Amniotic epithelial cell (primary cell): ENCODE measurements at regions not wholly inside any gene's neighbourhood (a gene's known extent, or its start where the extent isn't known, plus 50 kb on each side); places are given as distances from the start of the nearest gene placed in this dataset.
"Not testable (repeated sequence)": the region's sequence is repeated elsewhere in the genome, so short reads cannot be mapped to it uniquely, and the experiment has no call there.

Source experiments
- DNase-seq: peaks from one replicate; pipeline ENCODE4 v3.0.0-alpha.2; 2010; ENCODE audit warnings: low read depth

- DNase-seq, result peak; percentile 66
Measured at GRCh38 chr10:57959318-57960006, 308.2 kb downstream of the IPMK start.

- DNase-seq, result peak; percentile 92
Measured at GRCh38 chr10:57955076-57955475, 312.6 kb downstream of the IPMK start.

DNA sequence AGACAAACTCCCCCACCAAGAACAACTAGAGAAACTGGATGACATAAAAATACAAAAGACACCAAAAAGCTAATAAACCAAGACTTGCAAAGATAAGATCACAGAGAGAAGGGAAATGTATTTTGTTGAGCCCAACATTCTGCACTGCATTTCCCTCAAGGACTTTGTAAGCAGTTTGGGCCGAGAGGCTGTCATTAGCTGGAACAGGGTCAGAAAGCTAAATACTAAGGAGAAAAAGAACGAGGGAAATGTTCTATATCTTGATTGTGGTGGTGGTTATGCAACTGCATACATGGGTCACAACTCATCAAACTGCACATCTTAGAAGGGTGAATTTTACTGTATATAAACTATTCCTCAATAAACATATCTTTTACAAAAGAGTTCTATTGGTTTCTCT lies 315.0 kb downstream of the IPMK start:
- DNase-seq, result peak; percentile 92

- DNase-seq, result no peak
Measured at GRCh38 chr10:57950442-57950974, 317.2 kb downstream of the IPMK start.

DNA sequence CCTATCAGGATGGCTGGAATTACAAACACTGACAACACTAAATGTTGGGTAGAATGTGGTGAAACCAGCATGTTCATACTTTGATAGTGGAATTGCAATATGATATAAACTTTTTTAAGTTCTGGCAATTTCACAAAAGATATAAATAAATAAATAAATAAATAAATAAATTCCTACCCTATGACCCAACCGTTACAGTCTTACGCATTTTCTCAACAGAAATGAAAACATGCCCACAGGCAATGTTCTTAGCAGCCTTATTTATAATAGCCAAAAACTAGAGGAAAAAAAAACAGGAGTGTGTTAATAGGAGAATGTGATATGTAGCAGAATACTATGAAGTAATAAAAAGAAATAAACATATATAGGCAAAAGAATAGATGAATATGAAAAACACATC lies 318.9 kb downstream of the IPMK start:
- no peak for DNase-seq

- DNase-seq, result no peak
Measured at GRCh38 chr10:57946833-57947232, 320.9 kb downstream of the IPMK start.

GRCh38 chr10:57943701-57944100 lies 324.0 kb downstream of the IPMK start:
- DNase-seq, result no peak

DNA sequence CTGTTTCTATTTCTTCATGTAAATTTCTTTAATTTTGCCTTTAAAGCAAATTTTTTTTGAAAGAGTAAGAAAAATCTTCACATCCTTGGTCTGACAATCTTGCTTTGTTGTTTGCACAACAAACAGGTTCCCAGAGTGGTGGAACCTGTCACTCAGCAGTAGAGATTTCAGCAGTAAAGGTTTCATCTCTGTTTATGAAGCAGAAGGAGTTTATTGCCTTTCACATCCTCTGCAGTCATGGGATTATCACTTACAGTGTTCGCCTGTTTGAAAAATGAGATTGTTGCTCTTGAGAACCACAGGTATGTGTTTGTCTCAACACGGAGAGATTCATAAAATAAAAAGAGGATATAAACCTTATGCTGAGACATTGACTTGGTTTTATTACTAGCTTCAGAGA lies 342.6 kb downstream of the IPMK start:
- peak; percentile 49 for DNase-seq

GRCh38 chr10:57921140-57921539 lies 346.6 kb downstream of the IPMK start:
- DNase-seq, result peak; percentile 21

DNA sequence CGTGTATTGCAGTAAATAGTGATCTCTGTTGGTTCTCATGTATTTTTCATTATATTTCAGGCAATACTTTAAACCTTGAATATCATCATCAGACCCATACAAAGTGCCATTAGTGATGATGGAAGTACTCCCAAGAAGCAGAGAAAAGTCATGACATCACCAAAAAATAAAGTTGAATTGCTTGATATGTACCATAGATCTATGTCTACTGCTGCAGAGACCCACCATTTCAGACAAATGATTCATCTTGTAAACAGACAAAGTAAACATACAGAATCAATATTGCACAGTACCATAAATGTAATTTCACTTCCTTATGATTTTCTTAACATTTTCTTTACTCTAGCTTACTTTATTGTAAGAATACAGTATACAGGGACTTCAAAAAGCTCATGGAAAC lies 347.8 kb downstream of the IPMK start:
- no peak for DNase-seq

- DNase-seq, result no peak
Measured at GRCh38 chr10:57917019-57917418, 350.7 kb downstream of the IPMK start.

- DNase-seq, result no peak
Measured at GRCh38 chr10:57905861-57906260, 361.8 kb downstream of the IPMK start.

- DNase-seq, result no peak
Measured at GRCh38 chr10:57905010-57905409, 362.7 kb downstream of the IPMK start.

- no peak for DNase-seq
Measured at GRCh38 chr10:57898231-57898630, 369.5 kb downstream of the IPMK start.

DNA sequence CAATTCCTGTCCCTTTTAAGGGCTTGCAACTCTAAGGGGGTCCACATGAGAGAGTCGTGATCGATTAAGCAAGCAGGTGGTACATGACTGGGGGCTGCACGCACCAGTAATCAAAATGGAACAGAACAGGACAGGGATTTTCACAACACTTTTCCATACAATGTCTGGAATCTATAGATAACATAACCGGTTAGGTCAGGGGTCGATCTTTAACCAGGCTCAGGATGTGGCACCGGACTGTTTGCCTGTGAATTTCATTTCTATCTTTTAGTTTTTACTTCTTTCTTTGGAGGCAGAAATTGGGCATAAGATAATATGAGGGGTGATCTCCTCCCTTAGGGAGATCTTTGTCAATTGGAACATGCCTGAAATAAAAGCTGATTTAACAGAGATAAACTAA lies 370.1 kb downstream of the IPMK start:
- DNase-seq, result no peak

DNA sequence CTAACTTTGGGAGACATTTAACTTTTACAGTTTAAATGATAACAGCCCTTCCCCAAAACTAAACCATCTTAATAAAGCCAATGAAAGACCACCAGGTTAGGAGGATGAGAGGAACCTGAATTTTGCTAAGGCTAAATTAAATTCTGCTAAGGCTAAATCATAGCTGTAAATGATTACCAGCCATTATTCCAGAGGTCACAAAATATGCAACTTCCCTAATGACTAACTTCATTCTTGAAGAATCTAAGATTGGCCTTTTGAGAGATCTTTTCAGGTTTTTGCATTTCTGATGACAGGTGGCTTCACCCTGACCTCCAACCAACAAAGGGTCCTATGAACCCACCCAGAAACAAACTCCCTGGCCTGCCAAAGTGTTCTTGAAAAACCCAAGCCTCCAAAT lies 373.3 kb downstream of the IPMK start:
- DNase-seq, result no peak

DNA sequence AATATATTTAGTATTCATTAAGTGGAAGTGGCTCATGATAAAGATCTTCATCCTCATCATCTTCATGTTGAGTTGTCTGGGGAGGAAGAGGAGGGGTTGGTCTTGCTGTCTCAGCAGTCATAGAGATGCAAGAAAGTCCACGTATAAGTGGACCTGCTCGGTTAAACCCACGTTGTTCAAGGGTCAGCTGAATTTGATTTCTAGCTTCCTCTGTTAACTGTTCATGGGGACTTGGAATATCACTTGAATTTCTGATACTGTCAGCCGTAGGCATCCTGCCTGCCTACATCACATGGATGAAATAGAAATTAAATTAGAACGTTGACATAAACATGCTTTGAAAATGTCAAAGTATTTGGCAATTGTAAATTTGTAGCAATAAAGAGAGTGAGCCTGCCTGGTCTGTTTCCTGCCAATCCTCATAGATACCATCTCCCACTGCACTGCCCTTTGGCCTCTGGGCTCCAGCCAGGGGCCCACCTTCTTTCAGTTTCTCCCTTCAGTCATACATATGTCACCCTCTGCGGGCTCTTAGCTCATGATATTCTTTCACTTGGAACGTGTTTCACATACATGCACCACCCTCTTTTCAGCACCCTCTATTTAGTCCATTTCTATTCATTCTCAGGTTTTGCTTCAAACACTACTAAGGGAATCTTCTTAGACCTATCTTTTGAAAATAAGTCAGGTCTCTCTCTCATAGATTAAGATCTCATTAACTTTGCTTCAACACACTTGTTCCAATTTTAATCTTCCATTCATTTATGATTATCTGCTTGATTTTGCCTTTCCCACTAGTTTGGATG lies 376.3 kb downstream of the IPMK start:
- DNase-seq, result no peak

GRCh38 chr10:57890691-57891090 lies 377.0 kb downstream of the IPMK start:
- DNase-seq, result no peak

DNA sequence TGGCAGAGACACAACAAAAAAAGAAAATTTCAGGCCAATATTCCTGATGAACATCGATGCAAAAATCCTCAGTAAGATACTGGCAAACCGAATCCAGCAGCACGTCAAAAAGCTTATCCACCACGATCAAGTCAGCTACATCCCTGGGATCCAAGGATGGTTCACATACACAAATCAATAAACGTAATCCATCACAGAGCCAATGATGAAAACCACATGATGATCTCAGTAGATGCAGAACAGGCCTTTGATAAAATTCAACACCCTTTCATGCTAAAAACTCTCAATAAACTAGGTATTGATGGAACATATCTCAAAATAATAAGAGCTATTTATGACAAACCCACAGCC lies 382.1 kb downstream of the IPMK start:
- not testable (repeated sequence) for DNase-seq

DNA sequence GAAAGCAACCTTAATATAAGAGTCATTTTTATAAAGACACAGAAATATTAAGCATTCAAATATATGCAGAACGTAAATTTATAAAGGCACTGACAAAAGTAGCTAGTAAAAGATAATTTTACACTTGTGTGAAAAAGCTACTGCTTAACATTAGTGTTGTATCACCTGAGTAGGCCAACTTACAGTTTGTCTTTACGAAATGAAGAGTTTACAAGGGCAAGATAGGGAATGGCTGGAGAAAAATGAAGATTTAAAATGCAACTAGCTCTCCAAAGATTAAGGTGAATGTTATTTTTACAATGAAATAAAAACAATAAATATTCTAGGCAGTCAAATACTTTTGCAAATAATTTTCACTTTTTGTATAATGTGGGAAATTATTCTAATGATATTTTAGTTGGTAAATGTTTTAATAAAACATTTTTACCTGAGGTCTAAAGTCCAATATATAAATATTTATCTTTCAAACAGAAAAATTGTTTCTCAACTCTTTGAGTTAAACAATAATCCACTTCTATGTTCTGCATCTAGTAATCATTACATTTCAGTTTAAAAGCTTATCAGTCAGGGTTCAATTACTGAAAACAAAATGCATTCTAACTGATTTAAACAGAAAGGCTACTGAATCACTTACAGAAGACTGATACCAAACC lies 382.6 kb downstream of the IPMK start:
- DNase-seq, result no peak

DNA sequence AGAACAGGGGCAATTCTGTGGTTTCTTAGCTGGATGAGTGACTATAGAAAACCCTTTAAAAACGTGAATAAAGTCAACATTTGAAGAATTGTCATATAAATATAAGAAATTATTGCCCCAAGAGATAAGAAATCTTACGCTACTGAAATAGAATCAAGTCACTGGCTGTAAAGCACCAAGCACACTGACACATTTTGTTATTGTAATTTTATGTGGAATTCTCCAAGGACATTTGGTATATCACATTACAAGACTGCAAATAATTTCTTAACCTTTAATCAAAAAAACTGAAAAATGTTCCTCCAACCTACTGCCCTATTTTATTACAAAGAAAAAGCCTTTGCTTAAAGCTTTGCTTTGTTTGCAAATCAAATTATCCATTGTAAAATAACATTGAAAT lies 383.3 kb downstream of the IPMK start:
- no peak for DNase-seq

- peak; percentile 27 for DNase-seq
Measured at GRCh38 chr10:57880446-57881227, 387.1 kb downstream of the IPMK start.
